ENCODE measurements at regions not wholly inside any gene's neighbourhood (a gene's known extent, or its start where the extent isn't known, plus 50 kb on each side); places are given as distances from the start of the nearest gene placed in this dataset.

- no peaks in the 10 kb centered on the region for H3K9me3 ChIP-seq
- no peak for DNase-seq (ENCODE audit: low spot score in 2 of 2)
These were observed 371.2 kb downstream of the ETS1 start for GRCh38 chr11:128216198-128216597.

GRCh38 chr11:128215238-128215882, 372.0 kb downstream of the ETS1 start:
- no peaks in the 10 kb centered on the region for H3K27me3 ChIP-seq
- no peak for TF ChIP-seq CTCF (IDR thresholded peaks at IDR 0.05)
- TF ChIP-seq POLR2A (IDR thresholded peaks at IDR 0.05): no peak
- TF ChIP-seq EP300 (IDR thresholded peaks at IDR 0.05): no peak
- TF ChIP-seq POLR2AphosphoS5 (IDR thresholded peaks at IDR 0.05): no peak
- H3K4me1 ChIP-seq: peaks cover 9% of the 10 kb centered on the region
- H3K4me3 ChIP-seq: no peak overlapping the region
- H3K27ac ChIP-seq: no peak overlapping the region
- no peak for DNase-seq (ENCODE audit: low spot score in 2 of 2)
- no peaks in the 10 kb centered on the region for H3K9me3 ChIP-seq
- no peaks in the 10 kb centered on the region for H3K36me3 ChIP-seq
- WGBS: 95% methylated on average over 8 of the region's 28 CpGs

More at GRCh38 chr11:128216198-128216597, 371.2 kb downstream of the ETS1 start:
- Histone ChIP-seq H3K36me3 (no peaks in the 10 kb centered on the region), H3K4me3 (no peak overlapping the region), H3K4me1 (peaks cover 2% of the 10 kb centered on the region), H3K27me3 (no peaks in the 10 kb centered on the region), H3K27ac (no peak overlapping the region)
- TF ChIP-seq POLR2AphosphoS5 (IDR thresholded peaks at IDR 0.05) (no peak), CTCF (IDR thresholded peaks at IDR 0.05) (no peak), EP300 (IDR thresholded peaks at IDR 0.05) (no peak), POLR2A (IDR thresholded peaks at IDR 0.05) (no peak)
- 98% methylated on average over 1 of the region's 1 CpG for WGBS

GRCh38 chr11:128214263-128214662, 373.1 kb downstream of the ETS1 start:
- H3K27me3 ChIP-seq: no peaks in the 10 kb centered on the region
- no peak for DNase-seq (ENCODE audit: low spot score in 2 of 2)
- TF ChIP-seq POLR2AphosphoS5 (IDR thresholded peaks at IDR 0.05) (no peak), POLR2A (IDR thresholded peaks at IDR 0.05) (no peak), CTCF (IDR thresholded peaks at IDR 0.05) (no peak), EP300 (IDR thresholded peaks at IDR 0.05) (no peak)
- H3K36me3 ChIP-seq: no peaks in the 10 kb centered on the region
- 91% methylated on average over 9 of the region's 9 CpGs for WGBS
- peaks cover 19% of the 10 kb centered on the region for H3K4me1 ChIP-seq
- no peak overlapping the region for H3K27ac ChIP-seq
- H3K9me3 ChIP-seq: no peaks in the 10 kb centered on the region
- no peak overlapping the region for H3K4me3 ChIP-seq

- no peak overlapping the region for H3K4me3 ChIP-seq
- no peaks in the 10 kb centered on the region for H3K36me3 ChIP-seq
- no peaks in the 10 kb centered on the region for H3K27me3 ChIP-seq
- no peak overlapping the region for H3K27ac ChIP-seq
- no peak for DNase-seq (ENCODE audit: low spot score in 2 of 2)
- TF ChIP-seq CTCF (IDR thresholded peaks at IDR 0.05) (no peak), POLR2AphosphoS5 (IDR thresholded peaks at IDR 0.05) (no peak), POLR2A (IDR thresholded peaks at IDR 0.05) (no peak), EP300 (IDR thresholded peaks at IDR 0.05) (no peak)
- peaks cover 26% of the 10 kb centered on the region for H3K4me1 ChIP-seq
- no peaks in the 10 kb centered on the region for H3K9me3 ChIP-seq
- WGBS: 75% methylated on average over 1 of the region's 1 CpG
These were observed 373.9 kb downstream of the ETS1 start for GRCh38 chr11:128213461-128213860.

- no peak overlapping the region for H3K27ac ChIP-seq
- peaks cover 33% of the 10 kb centered on the region for H3K4me1 ChIP-seq
- H3K36me3 ChIP-seq: no peaks in the 10 kb centered on the region
- no peak for DNase-seq (ENCODE audit: low spot score in 2 of 2)
- no peaks in the 10 kb centered on the region for H3K27me3 ChIP-seq
- H3K9me3 ChIP-seq: no peaks in the 10 kb centered on the region
- WGBS: 88% methylated on average over 2 of the region's 2 CpGs
- TF ChIP-seq CTCF (IDR thresholded peaks at IDR 0.05) (no peak), EP300 (IDR thresholded peaks at IDR 0.05) (no peak), POLR2AphosphoS5 (IDR thresholded peaks at IDR 0.05) (no peak), POLR2A (IDR thresholded peaks at IDR 0.05) (no peak)
- no peak overlapping the region for H3K4me3 ChIP-seq
These were observed 375.0 kb downstream of the ETS1 start for GRCh38 chr11:128212324-128212723.

All from suprapubic skin (tissue), 4 donors.